ENCODE measurements at regions not wholly inside any gene's neighbourhood (a gene's known extent, or its start where the extent isn't known, plus 50 kb on each side); places are given as distances from the start of the nearest gene placed in this dataset.

- TF ChIP-seq, protein P1, sequence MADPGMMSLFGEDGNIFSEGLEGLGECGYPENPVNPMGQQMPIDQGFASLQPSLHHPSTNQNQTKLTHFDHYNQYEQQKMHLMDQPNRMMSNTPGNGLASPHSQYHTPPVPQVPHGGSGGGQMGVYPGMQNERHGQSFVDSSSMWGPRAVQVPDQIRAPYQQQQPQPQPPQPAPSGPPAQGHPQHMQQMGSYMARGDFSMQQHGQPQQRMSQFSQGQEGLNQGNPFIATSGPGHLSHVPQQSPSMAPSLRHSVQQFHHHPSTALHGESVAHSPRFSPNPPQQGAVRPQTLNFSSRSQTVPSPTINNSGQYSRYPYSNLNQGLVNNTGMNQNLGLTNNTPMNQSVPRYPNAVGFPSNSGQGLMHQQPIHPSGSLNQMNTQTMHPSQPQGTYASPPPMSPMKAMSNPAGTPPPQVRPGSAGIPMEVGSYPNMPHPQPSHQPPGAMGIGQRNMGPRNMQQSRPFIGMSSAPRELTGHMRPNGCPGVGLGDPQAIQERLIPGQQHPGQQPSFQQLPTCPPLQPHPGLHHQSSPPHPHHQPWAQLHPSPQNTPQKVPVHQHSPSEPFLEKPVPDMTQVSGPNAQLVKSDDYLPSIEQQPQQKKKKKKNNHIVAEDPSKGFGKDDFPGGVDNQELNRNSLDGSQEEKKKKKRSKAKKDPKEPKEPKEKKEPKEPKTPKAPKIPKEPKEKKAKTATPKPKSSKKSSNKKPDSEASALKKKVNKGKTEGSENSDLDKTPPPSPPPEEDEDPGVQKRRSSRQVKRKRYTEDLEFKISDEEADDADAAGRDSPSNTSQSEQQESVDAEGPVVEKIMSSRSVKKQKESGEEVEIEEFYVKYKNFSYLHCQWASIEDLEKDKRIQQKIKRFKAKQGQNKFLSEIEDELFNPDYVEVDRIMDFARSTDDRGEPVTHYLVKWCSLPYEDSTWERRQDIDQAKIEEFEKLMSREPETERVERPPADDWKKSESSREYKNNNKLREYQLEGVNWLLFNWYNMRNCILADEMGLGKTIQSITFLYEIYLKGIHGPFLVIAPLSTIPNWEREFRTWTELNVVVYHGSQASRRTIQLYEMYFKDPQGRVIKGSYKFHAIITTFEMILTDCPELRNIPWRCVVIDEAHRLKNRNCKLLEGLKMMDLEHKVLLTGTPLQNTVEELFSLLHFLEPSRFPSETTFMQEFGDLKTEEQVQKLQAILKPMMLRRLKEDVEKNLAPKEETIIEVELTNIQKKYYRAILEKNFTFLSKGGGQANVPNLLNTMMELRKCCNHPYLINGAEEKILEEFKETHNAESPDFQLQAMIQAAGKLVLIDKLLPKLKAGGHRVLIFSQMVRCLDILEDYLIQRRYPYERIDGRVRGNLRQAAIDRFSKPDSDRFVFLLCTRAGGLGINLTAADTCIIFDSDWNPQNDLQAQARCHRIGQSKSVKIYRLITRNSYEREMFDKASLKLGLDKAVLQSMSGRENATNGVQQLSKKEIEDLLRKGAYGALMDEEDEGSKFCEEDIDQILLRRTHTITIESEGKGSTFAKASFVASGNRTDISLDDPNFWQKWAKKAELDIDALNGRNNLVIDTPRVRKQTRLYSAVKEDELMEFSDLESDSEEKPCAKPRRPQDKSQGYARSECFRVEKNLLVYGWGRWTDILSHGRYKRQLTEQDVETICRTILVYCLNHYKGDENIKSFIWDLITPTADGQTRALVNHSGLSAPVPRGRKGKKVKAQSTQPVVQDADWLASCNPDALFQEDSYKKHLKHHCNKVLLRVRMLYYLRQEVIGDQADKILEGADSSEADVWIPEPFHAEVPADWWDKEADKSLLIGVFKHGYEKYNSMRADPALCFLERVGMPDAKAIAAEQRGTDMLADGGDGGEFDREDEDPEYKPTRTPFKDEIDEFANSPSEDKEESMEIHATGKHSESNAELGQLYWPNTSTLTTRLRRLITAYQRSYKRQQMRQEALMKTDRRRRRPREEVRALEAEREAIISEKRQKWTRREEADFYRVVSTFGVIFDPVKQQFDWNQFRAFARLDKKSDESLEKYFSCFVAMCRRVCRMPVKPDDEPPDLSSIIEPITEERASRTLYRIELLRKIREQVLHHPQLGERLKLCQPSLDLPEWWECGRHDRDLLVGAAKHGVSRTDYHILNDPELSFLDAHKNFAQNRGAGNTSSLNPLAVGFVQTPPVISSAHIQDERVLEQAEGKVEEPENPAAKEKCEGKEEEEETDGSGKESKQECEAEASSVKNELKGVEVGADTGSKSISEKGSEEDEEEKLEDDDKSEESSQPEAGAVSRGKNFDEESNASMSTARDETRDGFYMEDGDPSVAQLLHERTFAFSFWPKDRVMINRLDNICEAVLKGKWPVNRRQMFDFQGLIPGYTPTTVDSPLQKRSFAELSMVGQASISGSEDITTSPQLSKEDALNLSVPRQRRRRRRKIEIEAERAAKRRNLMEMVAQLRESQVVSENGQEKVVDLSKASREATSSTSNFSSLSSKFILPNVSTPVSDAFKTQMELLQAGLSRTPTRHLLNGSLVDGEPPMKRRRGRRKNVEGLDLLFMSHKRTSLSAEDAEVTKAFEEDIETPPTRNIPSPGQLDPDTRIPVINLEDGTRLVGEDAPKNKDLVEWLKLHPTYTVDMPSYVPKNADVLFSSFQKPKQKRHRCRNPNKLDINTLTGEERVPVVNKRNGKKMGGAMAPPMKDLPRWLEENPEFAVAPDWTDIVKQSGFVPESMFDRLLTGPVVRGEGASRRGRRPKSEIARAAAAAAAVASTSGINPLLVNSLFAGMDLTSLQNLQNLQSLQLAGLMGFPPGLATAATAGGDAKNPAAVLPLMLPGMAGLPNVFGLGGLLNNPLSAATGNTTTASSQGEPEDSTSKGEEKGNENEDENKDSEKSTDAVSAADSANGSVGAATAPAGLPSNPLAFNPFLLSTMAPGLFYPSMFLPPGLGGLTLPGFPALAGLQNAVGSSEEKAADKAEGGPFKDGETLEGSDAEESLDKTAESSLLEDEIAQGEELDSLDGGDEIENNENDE (IDR thresholded peaks at IDR 0.05; ENCODE audit: insufficient replicate concordance, low read length), result no peak
- no peak for TF ChIP-seq RAD21 (IDR thresholded peaks at IDR 0.05 in 1 of 2, conservative IDR thresholded peaks at IDR 0.05 in 1 of 2; ENCODE audit: low read depth in 2 of 2, low read length in 2 of 2)
- no peak for TF ChIP-seq TCF12 (IDR thresholded peaks at IDR 0.05; ENCODE audit: low read depth, low read length)
- no peak for TF ChIP-seq SP4 (IDR thresholded peaks at IDR 0.05; ENCODE audit: low read length)
- TF ChIP-seq EZH2 (IDR thresholded peaks at IDR 0.05; ENCODE audit: low read depth, low read length, severe bottlenecking), result no peak
- no peak for TF ChIP-seq JUND (IDR thresholded peaks at IDR 0.05; ENCODE audit: low read length)
- no peak for TF ChIP-seq POLR2AphosphoS5 (IDR thresholded peaks at IDR 0.05; ENCODE audit: low read depth, low read length)
- TF ChIP-seq GTF2F1 (IDR thresholded peaks at IDR 0.05; ENCODE audit: borderline replicate concordance, low read depth, low read length), result no peak
- TF ChIP-seq HDAC6 (IDR thresholded peaks at IDR 0.05; ENCODE audit: low read depth, low read length), result no peak
Observed at GRCh38 chr16:55421226-55421625, 57.8 kb upstream of the MMP2 start (continued).

Data from H1 (cell line).